ENCODE measurements at regions not wholly inside any gene's neighbourhood (a gene's known extent, or its start where the extent isn't known, plus 50 kb on each side); places are given as distances from the start of the nearest gene placed in this dataset.
"Not testable (repeated sequence)": the region's sequence is repeated elsewhere in the genome, so short reads cannot be mapped to it uniquely, and the experiment has no call there.

DNA sequence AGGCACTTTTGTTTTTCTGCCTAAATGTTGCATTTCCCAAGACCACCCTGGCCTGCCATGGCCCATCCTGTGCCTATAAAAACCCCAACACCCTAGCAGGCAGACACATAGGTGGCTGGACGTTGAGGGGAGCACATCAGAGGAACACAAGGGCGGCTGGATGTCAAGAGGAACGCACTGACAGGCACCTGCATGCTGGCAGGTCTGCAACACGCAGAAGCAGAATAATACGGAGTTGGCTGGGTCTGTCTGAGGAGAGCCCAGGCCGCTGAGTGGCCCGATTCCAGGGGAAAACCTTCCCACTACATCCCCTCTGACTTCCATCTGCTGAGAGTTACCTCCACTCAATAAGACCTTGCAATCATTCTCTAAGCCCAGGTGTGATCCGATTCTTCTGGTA is 765.6 kb downstream of the PLOD2 start:
- 92% methylated on average over 8 of the region's 8 CpGs for WGBS
- Histone ChIP-seq H3K4me1 (ENCODE audit: insufficient read depth) (no peaks in the 10 kb centered on the region), H3K36me3 (ENCODE audit: insufficient read depth) (no peaks in the 10 kb centered on the region), H3K27ac (ENCODE audit: low read depth) (no peak overlapping the region), H3K4me3 (ENCODE audit: low read depth, low read length) (no peak overlapping the region)
- DNase-seq (ENCODE audit: extremely low spot score), result no peak

- DNase-seq (ENCODE audit: extremely low spot score), result no peak
- H3K36me3 ChIP-seq (ENCODE audit: insufficient read depth), result no peaks in the 10 kb centered on the region
- no peaks in the 10 kb centered on the region for H3K4me1 ChIP-seq (ENCODE audit: insufficient read depth)
- H3K4me3 ChIP-seq (ENCODE audit: low read depth, low read length), result no peak overlapping the region
- no peak overlapping the region for H3K27ac ChIP-seq (ENCODE audit: low read depth)
- 69% methylated on average over 5 of the region's 5 CpGs for WGBS
Measured at GRCh38 chr3:145411605-145412004, 749.4 kb downstream of the PLOD2 start.

DNA sequence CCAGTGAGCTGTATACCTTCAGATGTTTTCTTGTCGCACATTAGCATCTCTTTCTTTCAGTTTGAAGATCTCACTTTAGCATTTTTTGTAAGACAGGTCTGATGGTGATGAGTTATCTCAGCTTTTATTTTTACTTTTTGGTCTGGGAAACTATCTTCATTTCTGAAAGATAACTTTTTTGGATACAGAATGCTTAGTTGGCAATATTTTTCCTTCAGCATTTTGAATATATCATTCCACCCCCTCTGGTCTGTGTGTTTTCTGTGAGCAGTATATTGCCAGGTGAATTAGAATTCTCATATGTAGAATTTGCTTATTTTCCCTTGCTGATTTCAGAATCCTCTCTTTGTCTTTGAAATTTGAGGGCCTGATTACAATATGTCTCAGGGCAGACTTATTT is 743.3 kb downstream of the PLOD2 start:
- WGBS, result 98% methylated on average over 1 of the region's 1 CpG
- H3K36me3 ChIP-seq (ENCODE audit: insufficient read depth), result no peaks in the 10 kb centered on the region

GRCh38 chr3:145422556-145422955 is 738.4 kb downstream of the PLOD2 start:
- Histone ChIP-seq H3K4me3 (ENCODE audit: low read depth, low read length) (no peak overlapping the region), H3K36me3 (ENCODE audit: insufficient read depth) (no peaks in the 10 kb centered on the region), H3K4me1 (ENCODE audit: insufficient read depth) (no peaks in the 10 kb centered on the region), H3K27ac (ENCODE audit: low read depth) (no peak overlapping the region)
- DNase-seq (ENCODE audit: extremely low spot score), result no peak
- WGBS, result 48% methylated on average over 3 of the region's 3 CpGs

More for the DNA sequence above, 743.3 kb downstream of the PLOD2 start:
- no peak for DNase-seq (ENCODE audit: extremely low spot score)
- H3K4me1 ChIP-seq (ENCODE audit: insufficient read depth), result no peaks in the 10 kb centered on the region
- no peak overlapping the region for H3K27ac ChIP-seq (ENCODE audit: low read depth)
- H3K4me3 ChIP-seq (ENCODE audit: low read depth, low read length), result no peak overlapping the region

- no peaks in the 10 kb centered on the region for H3K36me3 ChIP-seq (ENCODE audit: insufficient read depth)
- H3K4me3 ChIP-seq (ENCODE audit: low read depth, low read length), result no peak overlapping the region
- no peak overlapping the region for H3K27ac ChIP-seq (ENCODE audit: low read depth)
- 95% methylated on average over 10 of the region's 10 CpGs for WGBS
- H3K4me1 ChIP-seq (ENCODE audit: insufficient read depth), result no peaks in the 10 kb centered on the region
- no peak for DNase-seq (ENCODE audit: extremely low spot score)
Measured at GRCh38 chr3:145427355-145427754, 733.6 kb downstream of the PLOD2 start.

DNA sequence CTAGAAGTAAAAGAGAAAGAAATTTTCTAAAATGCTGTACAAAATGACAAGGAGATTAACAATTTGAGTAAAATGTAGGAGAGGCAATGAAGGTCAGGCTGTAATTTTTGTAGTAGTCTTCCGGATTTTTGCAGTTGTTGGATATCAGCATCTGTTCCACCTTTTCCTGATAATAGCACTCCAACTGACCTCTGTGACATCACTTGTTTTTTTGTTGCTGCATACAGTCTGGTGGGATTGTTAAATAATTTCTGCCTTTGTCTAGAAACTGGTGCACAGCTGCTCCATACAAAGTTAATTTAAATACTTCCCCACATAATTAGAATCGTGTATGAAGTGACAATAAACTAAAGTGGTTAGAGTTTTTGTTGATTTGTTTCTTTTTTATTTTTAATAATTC is 731.4 kb downstream of the PLOD2 start:
- H3K36me3 ChIP-seq (ENCODE audit: insufficient read depth), result no peaks in the 10 kb centered on the region
- no peak overlapping the region for H3K27ac ChIP-seq (ENCODE audit: low read depth)
- DNase-seq (ENCODE audit: extremely low spot score), result peak; percentile 1
- H3K4me1 ChIP-seq (ENCODE audit: insufficient read depth), result no peaks in the 10 kb centered on the region
- no peak overlapping the region for H3K4me3 ChIP-seq (ENCODE audit: low read depth, low read length)
- 46% methylated on average over 2 of the region's 2 CpGs for WGBS

DNA sequence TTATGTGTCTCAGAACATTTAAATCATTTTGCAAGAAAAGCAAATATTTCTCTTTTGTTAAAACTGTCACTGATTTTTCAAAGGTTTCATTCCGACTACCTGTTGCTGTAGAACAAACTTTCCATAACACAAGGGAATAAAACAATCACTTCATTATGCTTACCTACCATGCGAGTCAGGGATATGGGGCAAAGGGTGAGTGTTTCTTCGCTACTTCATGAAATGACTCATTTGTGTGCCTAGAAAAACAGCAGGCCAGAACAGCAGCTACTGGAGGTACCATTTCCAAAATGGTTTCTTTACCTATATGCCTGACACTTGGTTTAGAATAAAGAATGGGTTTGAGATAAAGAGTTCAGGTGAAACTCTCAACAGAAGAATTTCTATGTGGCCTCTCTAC is 712.5 kb downstream of the PLOD2 start:
- no peak for DNase-seq (ENCODE audit: extremely low spot score)
- H3K4me1 ChIP-seq (ENCODE audit: insufficient read depth), result no peaks in the 10 kb centered on the region
- H3K36me3 ChIP-seq (ENCODE audit: insufficient read depth), result no peaks in the 10 kb centered on the region
- 87% methylated on average over 3 of the region's 3 CpGs for WGBS
- no peak overlapping the region for H3K4me3 ChIP-seq (ENCODE audit: low read depth, low read length)
- no peak overlapping the region for H3K27ac ChIP-seq (ENCODE audit: low read depth)

DNA sequence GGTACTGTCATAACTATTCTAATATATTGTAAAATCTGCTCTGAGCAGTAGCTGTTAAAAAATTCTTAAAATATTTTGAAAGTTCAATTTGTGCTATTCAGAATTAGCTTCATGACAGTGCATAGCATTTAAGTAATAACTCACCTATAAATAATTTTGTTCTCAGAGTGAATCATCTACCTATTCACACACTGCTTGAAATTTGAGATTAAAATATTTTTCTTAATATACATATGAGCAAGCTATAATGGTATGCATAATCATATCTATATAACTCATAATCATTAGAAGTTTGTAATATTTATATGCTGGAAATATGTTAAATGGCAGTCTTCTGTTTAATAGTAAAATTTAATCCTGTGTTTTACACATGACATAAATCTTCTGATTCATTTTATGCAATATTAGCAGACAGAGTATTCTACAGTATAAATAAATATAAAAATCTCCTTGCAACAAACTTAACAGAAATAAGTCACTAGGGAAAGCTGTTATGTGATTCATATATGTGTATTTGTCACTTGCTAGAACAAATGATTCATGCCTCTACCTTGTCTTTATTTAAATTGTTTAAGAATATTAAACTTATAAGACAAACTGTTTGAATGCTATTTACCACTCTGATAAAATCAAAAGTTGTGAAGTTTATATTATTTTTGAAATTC is 710.8 kb downstream of the PLOD2 start:
- H3K36me3 ChIP-seq (ENCODE audit: insufficient read depth), result no peaks in the 10 kb centered on the region
- no peaks in the 10 kb centered on the region for H3K4me1 ChIP-seq (ENCODE audit: insufficient read depth)
- DNase-seq (ENCODE audit: extremely low spot score), result no peak
- no peak overlapping the region for H3K4me3 ChIP-seq (ENCODE audit: low read depth, low read length)
- no peak overlapping the region for H3K27ac ChIP-seq (ENCODE audit: low read depth)

- Histone ChIP-seq H3K4me1 (ENCODE audit: insufficient read depth) (no peaks in the 10 kb centered on the region), H3K36me3 (ENCODE audit: insufficient read depth) (no peaks in the 10 kb centered on the region), H3K27ac (ENCODE audit: low read depth) (no peak overlapping the region), H3K4me3 (ENCODE audit: low read depth, low read length) (no peak overlapping the region)
- DNase-seq (ENCODE audit: extremely low spot score), result no peak
- WGBS, result 70% methylated on average over 6 of the region's 6 CpGs
Measured at GRCh38 chr3:145457825-145458552, 703.0 kb downstream of the PLOD2 start.

DNA sequence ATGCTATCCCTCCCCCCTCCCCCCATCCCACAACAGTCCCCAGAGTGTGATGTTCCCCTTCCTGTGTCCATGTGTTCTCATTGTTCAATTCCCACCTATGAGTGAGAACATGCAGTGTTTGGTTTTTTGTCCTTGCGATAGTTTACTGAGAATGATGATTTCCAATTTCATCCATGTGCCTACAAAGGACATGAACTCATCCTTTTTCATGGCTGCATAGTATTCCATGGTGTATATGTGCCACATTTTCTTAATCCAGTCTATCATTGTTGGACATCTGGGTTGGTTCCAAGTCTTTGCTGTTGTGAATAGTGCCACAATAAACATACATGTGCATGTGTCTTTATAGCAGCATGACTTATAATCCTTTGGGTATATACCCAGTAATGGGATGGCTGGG is 701.3 kb downstream of the PLOD2 start:
- WGBS, result 90% methylated on average over 1 of the region's 1 CpG
- not testable (repeated sequence) for DNase-seq (ENCODE audit: extremely low spot score); H3K4me1 ChIP-seq (ENCODE audit: insufficient read depth); H3K27ac ChIP-seq (ENCODE audit: low read depth); H3K36me3 ChIP-seq (ENCODE audit: insufficient read depth); H3K4me3 ChIP-seq (ENCODE audit: low read depth, low read length)

DNA sequence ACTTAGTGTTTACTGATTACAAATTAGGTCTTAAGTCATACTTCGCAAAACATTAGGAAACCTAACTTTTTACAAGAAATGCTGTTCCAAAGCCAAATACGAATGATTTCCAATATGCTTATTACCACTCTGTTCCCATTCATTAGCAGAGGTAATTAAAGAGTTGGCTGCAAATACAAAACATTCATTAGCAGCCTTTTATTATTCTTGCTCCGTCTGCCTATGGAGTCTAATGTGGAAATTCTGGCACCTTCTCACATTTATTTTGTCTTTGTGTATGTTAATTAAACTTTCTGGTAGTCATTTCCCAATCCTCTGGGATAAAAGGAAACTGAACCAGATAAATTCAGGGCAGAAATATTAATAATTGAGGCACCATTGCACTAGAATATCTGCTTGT is 689.0 kb downstream of the PLOD2 start:
- Histone ChIP-seq H3K27ac (ENCODE audit: low read depth) (no peak overlapping the region), H3K36me3 (ENCODE audit: insufficient read depth) (no peaks in the 10 kb centered on the region), H3K4me3 (ENCODE audit: low read depth, low read length) (no peak overlapping the region), H3K4me1 (ENCODE audit: insufficient read depth) (no peaks in the 10 kb centered on the region)
- DNase-seq (ENCODE audit: extremely low spot score), result no peak
- 77% methylated on average over 3 of the region's 3 CpGs for WGBS

DNA sequence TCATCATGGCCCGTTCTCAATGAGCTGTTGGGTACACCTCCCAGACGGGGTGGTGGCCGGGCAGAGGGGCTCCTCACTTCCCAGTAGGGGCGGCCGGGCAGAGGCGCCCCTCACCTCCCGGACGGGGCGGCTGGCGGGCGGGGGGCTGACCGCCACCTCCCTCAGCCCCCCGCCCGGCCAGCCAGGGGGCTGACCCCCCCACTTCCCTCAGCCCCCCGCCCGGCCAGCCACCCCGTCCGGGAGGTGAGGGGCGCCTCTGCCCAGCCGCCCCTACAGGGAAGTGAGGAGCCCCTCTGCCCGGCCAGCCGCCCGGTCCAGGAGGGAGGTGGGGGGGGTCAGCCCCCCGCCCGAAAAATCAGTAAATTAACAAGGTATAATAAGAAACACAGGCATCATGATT is 678.2 kb downstream of the PLOD2 start:
- not testable (repeated sequence) for H3K4me1 ChIP-seq (ENCODE audit: insufficient read depth); H3K4me3 ChIP-seq (ENCODE audit: low read depth, low read length); DNase-seq (ENCODE audit: extremely low spot score); H3K27ac ChIP-seq (ENCODE audit: low read depth); H3K36me3 ChIP-seq (ENCODE audit: insufficient read depth)
- 92% methylated on average over 18 of the region's 25 CpGs for WGBS

DNA sequence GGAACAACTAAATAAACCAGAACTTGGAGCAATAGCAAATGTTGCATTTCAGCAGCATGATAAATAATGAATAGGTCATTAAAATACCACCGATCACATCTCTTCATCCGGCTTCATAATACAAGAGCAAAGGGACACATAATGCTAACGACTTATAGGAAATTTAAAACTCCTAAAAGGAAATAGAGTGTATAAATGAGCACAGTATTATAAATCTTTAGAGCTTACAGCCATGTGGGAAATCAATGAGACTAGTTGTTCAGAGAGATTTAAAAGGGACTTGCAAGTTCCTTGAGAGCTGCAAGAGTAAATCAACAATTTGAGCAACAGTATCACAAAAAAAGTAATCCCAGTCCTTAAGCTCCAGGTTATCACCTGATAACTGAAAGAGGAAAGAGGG is 677.0 kb downstream of the PLOD2 start:
- WGBS, result 35% methylated on average over 3 of the region's 3 CpGs
- H3K4me3 ChIP-seq (ENCODE audit: low read depth, low read length), result no peak overlapping the region

GRCh38 chr3:145489011-145489410 is 672.0 kb downstream of the PLOD2 start:
- no peaks in the 10 kb centered on the region for H3K4me1 ChIP-seq (ENCODE audit: insufficient read depth)
- H3K36me3 ChIP-seq (ENCODE audit: insufficient read depth), result no peaks in the 10 kb centered on the region
- H3K4me3 ChIP-seq (ENCODE audit: low read depth, low read length), result no peak overlapping the region
- H3K27ac ChIP-seq (ENCODE audit: low read depth), result no peak overlapping the region
- no peak for DNase-seq (ENCODE audit: extremely low spot score)

More for the DNA sequence above, 677.0 kb downstream of the PLOD2 start:
- no peak overlapping the region for H3K27ac ChIP-seq (ENCODE audit: low read depth)
- no peaks in the 10 kb centered on the region for H3K4me1 ChIP-seq (ENCODE audit: insufficient read depth)
- no peak for DNase-seq (ENCODE audit: extremely low spot score)
- H3K36me3 ChIP-seq (ENCODE audit: insufficient read depth), result no peaks in the 10 kb centered on the region

All from urinary bladder (tissue), 3 donors.